Spleen (tissue), 7 donors: ENCODE measurements at regions not wholly inside any gene's neighbourhood (a gene's known extent, or its start where the extent isn't known, plus 50 kb on each side); places are given as distances from the start of the nearest gene placed in this dataset.

Experiments
- POLR2A ChIP-seq, 3 donors: fragments of 450-650 bp; IDR thresholded peaks; one replicate each; pipeline ENCODE4 v1.5.1; 2017; ENCODE audit warnings: antibody characterized with exemption in 3 of 3, mild to moderate bottlenecking in 1 of 3
- POLR2AphosphoS5 ChIP-seq, 3 donors: sonication (generic); formaldehyde crosslinking; IDR thresholded peaks; one replicate each; pipeline ENCODE4 v1.5.1; 2017; ENCODE audit warnings: antibody characterized with exemption in 3 of 3
- TF ChIP-seq, protein P1 (sequence below), 11 experiments: fragments of 200-600 bp in 7 of 11; fragments of 450-650 bp in 4 of 11; sonication (generic) in 4 of 11; IDR thresholded peaks in 8 of 11; conservative IDR thresholded peaks in 3 of 11; 1 replicate in 7 of 11; 2 replicates in 4 of 11; pipeline versions ENCODE4 v1.4.0 to v1.8.0; 2016 to 2021; ENCODE audit warnings: antibody characterized with exemption in 11 of 11, inconsistent platforms in 4 of 11, mild to moderate bottlenecking in 1 of 11
- donor health status: DM: no; HTN: no; CAD: no; lungs with moderate emphysema.
- donor health status: DM: no; HTN: no; CAD: no.
- donor health status: DM: no; HTN: no; CAD: no.

DNA sequence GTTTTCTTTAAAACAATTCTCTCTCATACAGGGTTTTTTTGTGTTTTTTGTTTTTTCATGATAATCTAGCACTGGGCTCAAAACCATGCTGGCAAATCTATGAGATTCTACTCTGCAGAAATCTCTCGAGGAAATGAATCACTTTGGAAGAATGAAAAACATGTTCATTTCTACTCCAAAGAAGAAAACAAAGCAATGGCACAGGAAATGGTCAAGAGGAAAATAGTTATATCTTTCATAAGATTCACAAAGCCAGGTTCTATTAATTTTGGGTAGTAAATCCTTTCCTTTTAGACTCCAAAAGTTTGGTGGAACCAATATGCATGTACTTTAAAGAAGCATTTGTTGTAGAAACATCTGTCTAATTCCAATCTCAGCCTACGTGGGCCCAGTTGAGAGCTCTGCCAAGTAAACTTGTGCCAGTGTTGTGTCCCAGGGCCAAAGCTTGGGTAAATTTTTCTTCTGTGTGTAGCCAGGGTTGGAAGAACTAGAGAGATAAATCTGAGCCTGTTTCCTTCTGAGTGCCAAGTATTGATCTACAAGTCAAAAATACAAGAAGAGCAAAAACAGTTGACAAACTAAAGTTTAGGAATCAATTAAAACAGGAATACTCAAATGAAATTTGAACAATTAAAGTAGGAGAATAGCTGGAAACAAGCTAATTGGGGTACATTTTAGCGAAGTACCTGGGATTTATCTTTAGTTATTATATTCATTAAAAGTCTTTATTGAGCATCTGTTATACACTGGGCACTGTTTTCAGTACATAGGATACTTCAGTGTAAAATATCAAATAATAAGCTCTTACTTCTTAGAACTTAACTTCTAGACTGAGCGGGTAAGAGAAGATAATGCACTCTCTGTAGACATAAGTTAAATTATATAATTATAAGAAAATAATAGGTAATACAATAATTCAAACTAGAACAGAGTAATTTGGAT, 657.5 kb upstream of the NECTIN3 start:
- TF ChIP-seq, protein P1, sequence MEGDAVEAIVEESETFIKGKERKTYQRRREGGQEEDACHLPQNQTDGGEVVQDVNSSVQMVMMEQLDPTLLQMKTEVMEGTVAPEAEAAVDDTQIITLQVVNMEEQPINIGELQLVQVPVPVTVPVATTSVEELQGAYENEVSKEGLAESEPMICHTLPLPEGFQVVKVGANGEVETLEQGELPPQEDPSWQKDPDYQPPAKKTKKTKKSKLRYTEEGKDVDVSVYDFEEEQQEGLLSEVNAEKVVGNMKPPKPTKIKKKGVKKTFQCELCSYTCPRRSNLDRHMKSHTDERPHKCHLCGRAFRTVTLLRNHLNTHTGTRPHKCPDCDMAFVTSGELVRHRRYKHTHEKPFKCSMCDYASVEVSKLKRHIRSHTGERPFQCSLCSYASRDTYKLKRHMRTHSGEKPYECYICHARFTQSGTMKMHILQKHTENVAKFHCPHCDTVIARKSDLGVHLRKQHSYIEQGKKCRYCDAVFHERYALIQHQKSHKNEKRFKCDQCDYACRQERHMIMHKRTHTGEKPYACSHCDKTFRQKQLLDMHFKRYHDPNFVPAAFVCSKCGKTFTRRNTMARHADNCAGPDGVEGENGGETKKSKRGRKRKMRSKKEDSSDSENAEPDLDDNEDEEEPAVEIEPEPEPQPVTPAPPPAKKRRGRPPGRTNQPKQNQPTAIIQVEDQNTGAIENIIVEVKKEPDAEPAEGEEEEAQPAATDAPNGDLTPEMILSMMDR (IDR thresholded peaks at IDR 0.05 in 8 of 11, conservative IDR thresholded peaks at IDR 0.05 in 3 of 11), result no peak
- TF ChIP-seq POLR2AphosphoS5 (IDR thresholded peaks at IDR 0.05) (no peak), POLR2A (IDR thresholded peaks at IDR 0.05) (no peak)
